SJSA1 (cell line): ENCODE measurements at regions not wholly inside any gene's neighbourhood (a gene's known extent, or its start where the extent isn't known, plus 50 kb on each side); places are given as distances from the start of the nearest gene placed in this dataset.

Experiments
- DNase-seq, 2 experiments: peaks; one replicate each; pipeline ENCODE4 v3.0.0-alpha.2; 2015 to 2020; ENCODE audit warnings: low spot score in 2 of 2, low read depth in 1 of 2
- H3K27ac ChIP-seq: fragments of 250-450 bp; sonication (Bioruptor Pico); 2 replicates; pipeline ENCODE4 v1.5.1; 2020; ENCODE audit warnings: mild to moderate bottlenecking, moderate library complexity
- H3K27me3 ChIP-seq: fragments of 250-450 bp; sonication (Bioruptor Pico); replicated peaks from 2 replicates; pipeline ENCODE4 v1.5.1; 2020; ENCODE audit warnings: mild to moderate bottlenecking, moderate library complexity
- H3K36me3 ChIP-seq: fragments of 250-450 bp; sonication (Bioruptor Pico); 2 replicates; pipeline ENCODE4 v1.5.1; 2020; ENCODE audit warnings: mild to moderate bottlenecking
- H3K4me1 ChIP-seq: fragments of 250-450 bp; sonication (Bioruptor Pico); replicated peaks from 2 replicates; pipeline ENCODE4 v1.6.1; 2021; ENCODE audit warnings: mild to moderate bottlenecking
- H3K4me3 ChIP-seq: fragments of 250-450 bp; sonication (Bioruptor Pico); 2 replicates; pipeline ENCODE4 v1.5.1; 2020; ENCODE audit warnings: mild to moderate bottlenecking
- H3K9me3 ChIP-seq: fragments of 250-450 bp; sonication (Bioruptor Pico); replicated peaks from 2 replicates; pipeline ENCODE4 v1.5.1; 2020; ENCODE audit warnings: mild to moderate bottlenecking

GRCh38 chr7:86964973-86965726 lies 94.3 kb downstream of the ELAPOR2 start:
- no peak for DNase-seq
- Histone ChIP-seq H3K4me1 (no peaks in the 10 kb centered on the region), H3K27ac (no peak overlapping the region), H3K27me3 (no peaks in the 10 kb centered on the region), H3K9me3 (no peaks in the 10 kb centered on the region), H3K36me3 (no peaks in the 10 kb centered on the region), H3K4me3 (no peak overlapping the region)

DNA sequence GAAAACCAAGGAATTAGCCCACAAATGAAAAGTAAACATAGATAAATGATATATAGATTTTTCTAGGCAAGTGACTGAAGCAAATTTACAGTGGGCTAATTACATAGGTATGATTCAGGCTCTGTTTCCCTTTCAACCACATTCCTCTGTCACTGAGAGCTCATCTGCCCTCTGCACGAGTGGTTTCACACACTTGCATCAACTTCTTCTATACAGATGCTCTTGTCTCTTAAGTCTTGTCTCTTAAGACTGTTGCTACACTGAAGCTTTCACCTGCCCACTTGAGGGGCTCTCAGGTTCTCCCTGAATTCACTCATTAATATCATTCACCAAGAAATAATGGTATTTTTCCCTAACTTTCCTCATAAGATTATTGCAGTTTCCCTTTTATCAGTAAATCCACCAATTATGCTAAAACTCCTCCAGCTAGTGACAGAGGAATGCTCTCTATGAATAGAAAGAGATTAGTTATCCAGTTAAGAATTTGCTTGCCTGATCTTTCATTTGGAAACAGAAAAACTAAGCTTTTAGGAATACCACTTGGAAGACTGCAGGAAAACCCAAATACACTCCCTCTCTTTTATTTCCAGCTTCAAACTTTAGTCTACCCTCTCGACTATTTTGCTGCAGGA lies 95.7 kb downstream of the ELAPOR2 start:
- no peaks in the 10 kb centered on the region for H3K4me1 ChIP-seq
- H3K27ac ChIP-seq, result no peak overlapping the region
- no peaks in the 10 kb centered on the region for H3K36me3 ChIP-seq
- no peaks in the 10 kb centered on the region for H3K9me3 ChIP-seq
- no peak overlapping the region for H3K4me3 ChIP-seq
- no peaks in the 10 kb centered on the region for H3K27me3 ChIP-seq
- no peak for DNase-seq

DNA sequence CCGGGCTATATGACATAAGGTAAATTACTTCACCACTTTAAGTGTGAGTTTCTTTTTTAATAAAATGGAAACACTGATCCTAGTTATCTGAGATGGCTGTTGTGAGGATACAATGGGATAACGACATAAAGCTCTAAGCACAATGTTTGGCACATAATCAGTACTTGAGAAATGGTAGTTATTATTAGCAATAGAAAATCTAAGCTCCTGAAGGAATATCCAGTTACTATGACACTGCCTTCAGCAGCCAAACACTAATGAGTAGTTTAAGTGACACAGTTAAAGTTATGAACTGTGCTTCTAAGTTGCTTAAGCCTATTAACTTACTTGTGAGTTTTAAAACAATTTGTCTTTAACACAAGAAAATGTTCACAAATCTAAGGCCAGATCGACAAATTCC lies 96.8 kb downstream of the ELAPOR2 start:
- Histone ChIP-seq H3K36me3 (no peaks in the 10 kb centered on the region), H3K27me3 (no peaks in the 10 kb centered on the region), H3K4me1 (no peaks in the 10 kb centered on the region), H3K27ac (no peak overlapping the region), H3K4me3 (no peak overlapping the region), H3K9me3 (no peaks in the 10 kb centered on the region)
- no peak for DNase-seq

- DNase-seq, result no peak
- Histone ChIP-seq H3K9me3 (no peaks in the 10 kb centered on the region), H3K4me3 (no peak overlapping the region), H3K27me3 (no peaks in the 10 kb centered on the region), H3K4me1 (no peaks in the 10 kb centered on the region), H3K36me3 (no peaks in the 10 kb centered on the region), H3K27ac (no peak overlapping the region)
These were observed 97.8 kb downstream of the ELAPOR2 start for GRCh38 chr7:86961686-86962085.

DNA sequence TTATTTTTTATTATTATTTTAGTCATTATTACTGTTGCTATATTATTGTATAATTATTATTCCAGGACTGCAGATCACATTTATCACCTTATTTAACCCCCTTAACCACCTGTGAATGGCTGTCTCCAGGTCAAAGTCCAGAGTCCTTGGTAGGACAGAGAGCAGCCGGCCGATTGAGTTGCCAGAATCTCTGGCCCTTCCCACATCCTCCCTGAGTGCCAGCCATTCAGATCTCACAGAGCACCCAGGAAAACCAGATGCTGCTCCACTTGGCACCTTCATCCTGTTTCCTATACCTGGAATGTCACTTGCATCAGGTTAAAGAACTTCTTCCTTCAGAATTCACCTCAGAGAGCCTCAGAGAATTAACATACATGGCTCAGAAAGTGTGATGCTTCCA lies 101.1 kb downstream of the ELAPOR2 start:
- Histone ChIP-seq H3K4me1 (no peaks in the 10 kb centered on the region), H3K27me3 (no peaks in the 10 kb centered on the region), H3K4me3 (no peak overlapping the region), H3K36me3 (no peaks in the 10 kb centered on the region), H3K9me3 (no peaks in the 10 kb centered on the region), H3K27ac (no peak overlapping the region)
- DNase-seq, result no peak

DNA sequence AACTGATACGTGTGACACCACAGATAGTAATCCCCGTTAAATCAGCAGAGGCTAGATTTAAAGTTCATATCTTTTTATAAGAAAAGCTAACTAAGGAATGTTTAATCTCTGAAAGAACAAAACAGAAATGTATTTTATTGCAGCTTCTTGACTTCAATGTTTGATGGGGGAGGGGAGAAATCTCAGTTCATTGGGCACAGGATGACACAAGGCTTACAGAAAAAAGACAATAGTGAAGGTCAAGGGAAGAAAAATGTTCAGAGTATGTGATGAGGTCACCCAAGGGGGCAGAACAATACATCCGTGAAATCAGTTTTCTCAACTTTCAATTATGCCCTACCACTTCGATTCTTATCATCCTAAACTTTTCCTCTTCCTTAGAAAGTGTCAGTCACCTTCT lies 102.9 kb downstream of the ELAPOR2 start:
- H3K4me3 ChIP-seq, result no peak overlapping the region
- H3K27me3 ChIP-seq, result no peaks in the 10 kb centered on the region
- no peak for DNase-seq
- no peaks in the 10 kb centered on the region for H3K9me3 ChIP-seq
- no peaks in the 10 kb centered on the region for H3K4me1 ChIP-seq
- no peaks in the 10 kb centered on the region for H3K36me3 ChIP-seq
- H3K27ac ChIP-seq, result no peak overlapping the region

- H3K9me3 ChIP-seq, result no peaks in the 10 kb centered on the region
- no peaks in the 10 kb centered on the region for H3K27me3 ChIP-seq
- H3K4me1 ChIP-seq, result no peaks in the 10 kb centered on the region
- no peak overlapping the region for H3K4me3 ChIP-seq
- no peak overlapping the region for H3K27ac ChIP-seq
- DNase-seq, result no peak
- H3K36me3 ChIP-seq, result no peaks in the 10 kb centered on the region
These were observed 103.5 kb downstream of the ELAPOR2 start for GRCh38 chr7:86955895-86956503.

- Histone ChIP-seq H3K4me1 (no peaks in the 10 kb centered on the region), H3K4me3 (no peak overlapping the region), H3K36me3 (no peaks in the 10 kb centered on the region), H3K27me3 (no peaks in the 10 kb centered on the region), H3K27ac (no peak overlapping the region), H3K9me3 (no peaks in the 10 kb centered on the region)
- no peak for DNase-seq
These were observed 104.5 kb downstream of the ELAPOR2 start for GRCh38 chr7:86954971-86955370.

DNA sequence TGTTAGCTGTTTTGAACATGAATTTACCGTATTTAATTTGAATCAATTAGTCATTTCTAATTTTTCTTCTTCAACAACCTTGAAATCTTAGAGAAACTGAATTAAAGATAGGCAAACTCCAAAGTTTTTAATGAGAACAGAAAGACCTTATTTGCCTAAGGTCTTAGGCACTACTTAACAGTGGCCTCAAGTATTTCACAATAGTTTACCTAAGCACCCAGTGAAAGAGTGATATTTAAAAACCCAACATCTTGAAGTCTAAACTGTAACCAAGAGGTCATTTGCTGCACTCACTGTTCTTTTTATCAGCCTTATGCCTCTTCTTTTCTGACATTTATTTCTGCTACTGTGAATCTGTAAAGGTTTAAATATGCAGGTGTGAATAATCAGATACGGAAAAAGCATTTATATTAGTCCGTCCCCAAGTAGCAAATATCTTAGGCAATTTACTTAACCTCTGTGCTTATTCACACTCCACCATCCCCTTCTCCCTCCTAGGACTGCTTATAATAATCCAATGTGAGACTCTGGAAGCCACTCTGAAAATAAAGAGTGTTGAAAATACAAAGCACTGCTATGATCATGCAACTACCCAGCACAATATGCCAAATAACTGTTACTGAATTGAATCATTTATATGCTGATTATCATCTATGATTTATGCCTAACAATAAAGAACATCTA lies 105.7 kb downstream of the ELAPOR2 start:
- no peaks in the 10 kb centered on the region for H3K27me3 ChIP-seq
- H3K4me3 ChIP-seq, result no peak overlapping the region
- no peak for DNase-seq
- no peaks in the 10 kb centered on the region for H3K4me1 ChIP-seq
- H3K27ac ChIP-seq, result no peak overlapping the region
- no peaks in the 10 kb centered on the region for H3K36me3 ChIP-seq
- H3K9me3 ChIP-seq, result no peaks in the 10 kb centered on the region

DNA sequence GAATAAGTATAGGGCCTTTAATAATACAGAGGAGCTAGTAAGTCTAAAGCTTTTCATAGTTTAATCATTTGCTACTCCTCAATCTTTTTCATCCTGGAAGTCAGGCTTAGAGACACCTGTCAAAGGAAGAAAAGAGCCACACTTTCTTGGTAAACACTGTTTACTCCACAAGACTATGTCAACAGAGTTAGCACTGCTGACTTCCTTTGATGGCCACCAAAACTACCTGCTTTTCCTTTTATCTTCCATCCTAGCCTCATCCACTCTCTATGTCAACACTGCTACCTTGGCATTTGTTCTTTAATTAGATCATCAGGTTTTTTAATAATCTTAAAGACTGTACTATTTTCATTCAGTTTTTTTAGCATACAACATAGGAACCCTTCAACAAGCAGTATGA lies 106.2 kb downstream of the ELAPOR2 start:
- DNase-seq, result no peak
- no peaks in the 10 kb centered on the region for H3K36me3 ChIP-seq
- H3K4me3 ChIP-seq, result no peak overlapping the region
- no peaks in the 10 kb centered on the region for H3K9me3 ChIP-seq
- no peak overlapping the region for H3K27ac ChIP-seq
- no peaks in the 10 kb centered on the region for H3K27me3 ChIP-seq
- H3K4me1 ChIP-seq, result no peaks in the 10 kb centered on the region

- H3K9me3 ChIP-seq, result no peaks in the 10 kb centered on the region
- no peak overlapping the region for H3K27ac ChIP-seq
- DNase-seq, result no peak
- H3K4me1 ChIP-seq, result no peaks in the 10 kb centered on the region
- H3K4me3 ChIP-seq, result no peak overlapping the region
- no peaks in the 10 kb centered on the region for H3K36me3 ChIP-seq
- no peaks in the 10 kb centered on the region for H3K27me3 ChIP-seq
These were observed 107.6 kb downstream of the ELAPOR2 start for GRCh38 chr7:86951895-86952294.

- Histone ChIP-seq H3K4me3 (no peak overlapping the region), H3K36me3 (no peaks in the 10 kb centered on the region), H3K4me1 (no peaks in the 10 kb centered on the region), H3K27me3 (no peaks in the 10 kb centered on the region), H3K9me3 (no peaks in the 10 kb centered on the region), H3K27ac (no peak overlapping the region)
- no peak for DNase-seq
These were observed 108.5 kb downstream of the ELAPOR2 start for GRCh38 chr7:86950944-86951343.

DNA sequence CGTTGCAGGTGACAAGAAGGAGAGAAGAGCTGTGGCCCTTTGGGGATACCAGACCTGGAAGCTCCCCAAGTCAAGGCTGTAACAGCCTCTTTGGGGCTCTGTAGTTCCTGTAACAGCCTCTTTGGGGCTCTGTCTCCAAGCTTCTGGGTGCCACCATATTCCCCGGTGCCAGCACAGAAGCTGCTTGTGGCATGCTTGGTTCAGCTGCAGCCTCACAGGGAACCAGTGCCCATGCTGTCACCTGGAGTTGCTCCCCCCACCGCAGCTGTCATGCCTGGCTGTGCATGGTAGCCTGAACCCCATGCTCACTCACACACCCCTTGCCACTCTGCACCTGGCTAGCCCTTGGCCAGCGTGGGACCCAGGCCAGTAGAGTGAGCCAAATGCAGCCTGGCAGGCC lies 109.1 kb downstream of the ELAPOR2 start:
- H3K9me3 ChIP-seq, result no peaks in the 10 kb centered on the region
- H3K27ac ChIP-seq, result no peak overlapping the region
- DNase-seq, result no peak
- H3K36me3 ChIP-seq, result no peaks in the 10 kb centered on the region
- H3K4me1 ChIP-seq, result no peaks in the 10 kb centered on the region
- no peaks in the 10 kb centered on the region for H3K27me3 ChIP-seq
- no peak overlapping the region for H3K4me3 ChIP-seq

- Histone ChIP-seq H3K36me3 (no peaks in the 10 kb centered on the region), H3K4me1 (no peaks in the 10 kb centered on the region), H3K9me3 (no peaks in the 10 kb centered on the region), H3K4me3 (no peak overlapping the region), H3K27me3 (no peaks in the 10 kb centered on the region), H3K27ac (no peak overlapping the region)
- DNase-seq, result no peak
These were observed 109.6 kb downstream of the ELAPOR2 start for GRCh38 chr7:86949779-86950260.
